Astrocyte (in vitro differentiated cells and primary cell): ENCODE measurements at regions not wholly inside any gene's neighbourhood (a gene's known extent, or its start where the extent isn't known, plus 50 kb on each side); places are given as distances from the start of the nearest gene placed in this dataset.
"Not testable (repeated sequence)": the region's sequence is repeated elsewhere in the genome, so short reads cannot be mapped to it uniquely, and the experiment has no call there.

Experiments
- DNase-seq: peaks from one replicate; pipeline ENCODE4 v3.0.0-alpha.2; 2010; ENCODE audit warnings: low read depth
- FAIRE-seq: peaks from 2 replicates; lab custom pipeline; 2011; peaks lifted over from hg19 to GRCh38; lab: Jason Lieb, UNC
- H2AFZ ChIP-seq: 2 replicates; pipeline ENCODE4 v1.6.0; 2012; ENCODE audit warnings: low read depth, low read length, inconsistent platforms
- H3K27ac ChIP-seq: 2 replicates; pipeline ENCODE4 v1.5.1; 2011; ENCODE audit warnings: low read depth, low read length, inconsistent platforms
- H3K27me3 ChIP-seq: 2 replicates; pipeline ENCODE4 v1.6.0; 2011; ENCODE audit warnings: low read length, inconsistent platforms; ENCODE audit not compliant: insufficient read depth
- H3K36me3 ChIP-seq: 2 replicates; pipeline ENCODE4 v1.5.1; 2011; ENCODE audit warnings: low read length, inconsistent platforms; ENCODE audit not compliant: insufficient read depth
- H3K4me1 ChIP-seq: 2 replicates; pipeline ENCODE4 v1.5.1; 2011; ENCODE audit warnings: low read length, inconsistent platforms; ENCODE audit not compliant: insufficient read depth
- H3K4me2 ChIP-seq: 2 replicates; pipeline ENCODE4 v1.6.0; 2012; ENCODE audit warnings: low read length, inconsistent platforms
- H3K4me3 ChIP-seq: 2 replicates; pipeline ENCODE4 v1.5.1; 2011; ENCODE audit warnings: low read depth, mild to moderate bottlenecking, low read length, inconsistent platforms; ENCODE audit not compliant: insufficient read depth
- H3K79me2 ChIP-seq: 2 replicates; pipeline ENCODE4 v1.6.0; 2012; ENCODE audit warnings: mild to moderate bottlenecking, low read length, inconsistent platforms; ENCODE audit not compliant: insufficient read depth
- H3K9ac ChIP-seq: 2 replicates; pipeline ENCODE4 v1.6.0; 2012; ENCODE audit warnings: mild to moderate bottlenecking, low read length, inconsistent platforms
- H3K9me3 ChIP-seq: 2 replicates; pipeline ENCODE4 v1.5.1; 2012; ENCODE audit warnings: low read depth, mild to moderate bottlenecking, low read length, inconsistent platforms; ENCODE audit not compliant: insufficient read depth
- H4K20me1 ChIP-seq: 2 replicates; pipeline ENCODE4 v1.6.0; 2012; ENCODE audit warnings: low read length, inconsistent platforms; ENCODE audit not compliant: insufficient read depth
- H3K27ac Mint-ChIP-seq: one replicate; pipeline ENCODE4 v1.8.0; 2021; ENCODE audit warnings: mild to moderate bottlenecking, mixed read lengths; ENCODE audit not compliant: unreplicated experiment
- H3K27me3 Mint-ChIP-seq: one replicate; pipeline ENCODE4 v1.8.0; 2021; ENCODE audit warnings: low read depth, mixed read lengths; ENCODE audit not compliant: unreplicated experiment
- H3K36me3 Mint-ChIP-seq: one replicate; pipeline ENCODE4 v1.8.0; 2021; ENCODE audit warnings: low read depth, mixed read lengths; ENCODE audit not compliant: unreplicated experiment
- H3K4me1 Mint-ChIP-seq: one replicate; pipeline ENCODE4 v1.8.0; 2021; ENCODE audit warnings: low read depth, mixed read lengths; ENCODE audit not compliant: unreplicated experiment
- H3K4me3 Mint-ChIP-seq: one replicate; pipeline ENCODE4 v1.8.0; 2021; ENCODE audit warnings: mild to moderate bottlenecking, moderate library complexity, mixed read lengths; ENCODE audit not compliant: unreplicated experiment
- H3K9me3 Mint-ChIP-seq: one replicate; pipeline ENCODE4 v1.8.0; 2021; ENCODE audit warnings: mild to moderate bottlenecking, mixed read lengths; ENCODE audit not compliant: unreplicated experiment
- CTCF ChIP-seq: IDR thresholded peaks from 2 replicates; pipeline ENCODE4 v1.5.1; 2011; ENCODE audit warnings: low read depth, mild to moderate bottlenecking, inconsistent platforms, low read length, moderate library complexity; ENCODE audit not compliant: insufficient read depth
- EZH2 ChIP-seq: IDR thresholded peaks from 2 replicates; pipeline ENCODE4 v1.6.1; 2012; ENCODE audit warnings: mild to moderate bottlenecking, low read length, inconsistent platforms; ENCODE audit not compliant: insufficient read depth

- DNase-seq = peak; percentile 66
- Histone ChIP-seq H3K9me3 (no peaks in the 10 kb centered on the region), H3K4me2 (no peak overlapping the region), H3K9ac (no peak overlapping the region), H3K4me1 (no peaks in the 10 kb centered on the region), H3K4me3 (no peak overlapping the region), H4K20me1 (no peaks in the 10 kb centered on the region), H3K79me2 (no peaks in the 10 kb centered on the region), H3K36me3 (no peaks in the 10 kb centered on the region), H3K27me3 (no peaks in the 10 kb centered on the region), H2AFZ (peak overlapping the region; percentile 49), H3K27ac (no peak overlapping the region)
- no peaks in the 10 kb centered on the region for H3K4me1 Mint-ChIP-seq
- no peaks in the 10 kb centered on the region for H3K9me3 Mint-ChIP-seq
- H3K27ac Mint-ChIP-seq = no peak overlapping the region
- no peak for TF ChIP-seq EZH2
- no peak for TF ChIP-seq CTCF
- no peaks in the 10 kb centered on the region for H3K36me3 Mint-ChIP-seq
- H3K4me3 Mint-ChIP-seq = no peak overlapping the region
- H3K27me3 Mint-ChIP-seq = no peaks in the 10 kb centered on the region
- FAIRE-seq = no peak
Observed at GRCh38 chr14:80278293-80279023, 67.2 kb upstream of the DIO2 start.

GRCh38 chr14:80275208-80275850 is 64.0 kb upstream of the DIO2 start:
- peak; percentile 83 for DNase-seq

DNA sequence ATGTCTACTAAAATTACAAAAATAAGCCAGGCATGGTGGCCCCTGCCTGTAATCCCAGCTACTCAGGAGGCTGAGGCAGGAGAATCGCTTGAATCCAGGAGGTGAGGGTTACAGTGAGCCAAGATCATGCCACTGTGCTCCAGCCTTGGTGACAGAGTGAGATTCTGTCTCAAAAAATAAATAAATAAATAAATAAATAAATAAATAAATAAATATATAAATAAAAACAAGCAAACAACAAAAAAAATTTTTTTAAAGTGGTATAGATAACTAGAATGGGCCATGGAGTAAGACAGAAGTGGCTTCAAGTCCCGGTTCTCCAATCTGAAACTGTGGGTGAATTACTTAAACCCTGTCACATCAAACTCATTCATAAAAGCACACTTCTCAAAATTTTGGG is 63.0 kb upstream of the DIO2 start:
- H3K4me3 Mint-ChIP-seq, DNase-seq, H3K36me3 ChIP-seq, H3K27ac Mint-ChIP-seq, H3K4me1 ChIP-seq, FAIRE-seq, H2AFZ ChIP-seq, H3K9ac ChIP-seq, H3K27me3 Mint-ChIP-seq, H3K4me1 Mint-ChIP-seq, H3K4me3 ChIP-seq, H3K27ac ChIP-seq, H3K4me2 ChIP-seq, H3K9me3 Mint-ChIP-seq, H3K79me2 ChIP-seq, H3K9me3 ChIP-seq, H4K20me1 ChIP-seq, H3K36me3 Mint-ChIP-seq, H3K27me3 ChIP-seq: not testable (repeated sequence)

More at GRCh38 chr14:80275208-80275850, 64.0 kb upstream of the DIO2 start:
- no peaks in the 10 kb centered on the region for H4K20me1 ChIP-seq
- H3K4me1 ChIP-seq = no peaks in the 10 kb centered on the region
- H3K79me2 ChIP-seq = no peaks in the 10 kb centered on the region
- no peaks in the 10 kb centered on the region for H3K36me3 Mint-ChIP-seq
- no peak overlapping the region for H2AFZ ChIP-seq
- no peaks in the 10 kb centered on the region for H3K9me3 ChIP-seq
- no peaks in the 10 kb centered on the region for H3K27me3 Mint-ChIP-seq
- no peaks in the 10 kb centered on the region for H3K4me1 Mint-ChIP-seq
- peak overlapping the region; percentile 3 for H3K9ac ChIP-seq
- FAIRE-seq = no peak
- H3K36me3 ChIP-seq = no peaks in the 10 kb centered on the region
- H3K9me3 Mint-ChIP-seq = no peaks in the 10 kb centered on the region
- TF ChIP-seq EZH2 (no peak), CTCF (no peak)
- no peak overlapping the region for H3K27ac Mint-ChIP-seq
- no peaks in the 10 kb centered on the region for H3K27me3 ChIP-seq
- no peak overlapping the region for H3K4me3 ChIP-seq
- no peak overlapping the region for H3K4me3 Mint-ChIP-seq
- peak overlapping the region; percentile 55 for H3K4me2 ChIP-seq
- peak overlapping the region; percentile 59 for H3K27ac ChIP-seq
